ENCODE measurements at regions not wholly inside any gene's neighbourhood (a gene's known extent, or its start where the extent isn't known, plus 50 kb on each side); places are given as distances from the start of the nearest gene placed in this dataset.

DNA sequence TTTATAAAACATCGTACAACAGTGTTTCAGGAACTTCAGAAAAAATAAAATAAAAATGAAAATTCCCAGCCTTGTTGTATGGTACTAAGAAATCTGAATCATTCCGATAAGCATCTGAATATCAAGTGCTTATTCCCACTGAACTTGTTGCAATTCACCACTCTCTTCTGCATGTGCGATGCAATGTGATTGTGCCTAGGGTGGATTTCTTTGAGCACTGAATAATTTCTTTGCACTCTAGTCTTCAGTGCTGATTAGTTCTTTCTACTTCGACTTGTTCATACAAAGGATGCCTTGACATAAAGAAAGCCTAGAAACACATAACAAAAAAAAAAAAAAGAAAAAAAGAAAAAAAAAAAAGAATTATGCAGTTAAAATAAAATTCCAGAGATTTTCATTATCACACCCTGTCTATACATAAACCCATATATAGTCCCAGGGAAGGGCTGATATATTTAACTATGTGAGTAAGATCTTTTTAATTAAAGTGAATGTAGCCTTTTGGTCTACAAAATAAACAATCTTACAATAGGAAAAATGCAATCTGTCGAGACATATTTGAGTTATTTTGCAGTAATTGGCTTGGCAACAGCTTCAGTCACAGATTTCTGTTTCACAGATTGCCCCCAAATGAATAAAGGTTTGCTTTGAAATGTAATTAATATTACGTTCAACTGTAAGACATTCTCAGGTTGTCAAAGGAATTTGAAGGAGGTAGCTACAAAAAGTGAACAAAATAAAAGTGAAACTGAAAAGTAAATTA is 1118.9 kb upstream of the CELF2 start:
- CTCF ChIA-PET = no interaction called here

DNA sequence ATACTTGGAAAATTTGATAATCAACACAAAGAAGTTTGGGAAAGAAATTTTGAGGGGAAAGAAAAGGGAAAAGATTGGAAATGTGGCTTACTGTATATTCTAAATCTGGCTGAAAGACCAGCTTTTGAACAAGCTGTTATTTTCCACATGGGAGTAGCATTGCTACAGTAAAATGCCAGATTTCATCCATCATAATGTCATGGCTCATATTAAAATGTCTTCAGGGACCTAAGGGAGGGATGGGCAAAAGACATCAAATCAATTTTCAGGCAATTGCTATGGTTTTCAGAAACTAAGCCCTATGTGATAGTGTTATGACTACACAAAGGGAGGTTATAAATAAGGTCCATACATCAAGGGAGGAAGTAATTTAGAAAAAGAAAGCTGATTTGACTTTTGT is 1116.9 kb upstream of the CELF2 start:
- Histone ChIP-seq H3K27me3 (ENCODE audit: control insufficient read depth in 2 of 2, insufficient read depth in 2 of 2, low read length in 2 of 2) (no peaks in the 10 kb centered on the region), H3K9me1 (replicated peaks; ENCODE audit: control insufficient read depth, extremely low read depth, insufficient read depth, low read length) (no peaks in the 10 kb centered on the region), H4K20me1 (replicated peaks; ENCODE audit: control insufficient read depth, extremely low read depth, insufficient read depth, low read length) (no peaks in the 10 kb centered on the region), H3K4me3 (replicated peaks in 1 of 3; ENCODE audit: insufficient read depth in 1 of 3, low read depth in 1 of 3, low read length in 3 of 3) (no peak overlapping the region), H3K4me2 (ENCODE audit: insufficient read depth, low read length) (no peak overlapping the region), H3K36me3 (ENCODE audit: control insufficient read depth in 2 of 2, extremely low read depth in 1 of 2, insufficient read depth in 2 of 2, low read length in 2 of 2) (no peaks in the 10 kb centered on the region), H3K79me2 (ENCODE audit: control insufficient read depth, insufficient read depth, low read length) (no peaks in the 10 kb centered on the region), H3K27ac (ENCODE audit: insufficient read depth, low read depth, low read length) (no peak overlapping the region), H3K9ac (replicated peaks; ENCODE audit: extremely low read depth, insufficient read depth, low read length) (no peak overlapping the region), H3K4me1 (ENCODE audit: control insufficient read depth, extremely low read depth, insufficient read depth, low read length) (no peaks in the 10 kb centered on the region), H3K9me3 (replicated peaks; ENCODE audit: control insufficient read depth, insufficient read depth, low read length) (no peaks in the 10 kb centered on the region), H2AFZ (ENCODE audit: low read depth, low read length) (no peak overlapping the region)
- DNase-seq (ENCODE audit: low read depth, low spot score) (no peak), FAIRE-seq (no peak)
- no peak for TF ChIP-seq EZH2 (IDR thresholded peaks at IDR 0.05; ENCODE audit: borderline replicate concordance, low read depth, low read length, severe bottlenecking)
- no peak for TF ChIP-seq FOS (IDR thresholded peaks at IDR 0.05; ENCODE audit: borderline replicate concordance, insufficient read depth, low read length)
- no peak for TF ChIP-seq MYC (IDR thresholded peaks at IDR 0.05; ENCODE audit: low read depth, low read length)
- no peak for TF ChIP-seq GATA2 (IDR thresholded peaks at IDR 0.05; ENCODE audit: insufficient read depth, insufficient read length, low read depth, low read length)
- TF ChIP-seq, protein P1, sequence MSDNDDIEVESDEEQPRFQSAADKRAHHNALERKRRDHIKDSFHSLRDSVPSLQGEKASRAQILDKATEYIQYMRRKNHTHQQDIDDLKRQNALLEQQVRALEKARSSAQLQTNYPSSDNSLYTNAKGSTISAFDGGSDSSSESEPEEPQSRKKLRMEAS (IDR thresholded peaks at IDR 0.05; ENCODE audit: insufficient read depth, insufficient read length) = no peak
- TF ChIP-seq POLR2A (IDR thresholded peaks at IDR 0.05; ENCODE audit: low read depth, low read length) = no peak
- TF ChIP-seq, protein P2, sequence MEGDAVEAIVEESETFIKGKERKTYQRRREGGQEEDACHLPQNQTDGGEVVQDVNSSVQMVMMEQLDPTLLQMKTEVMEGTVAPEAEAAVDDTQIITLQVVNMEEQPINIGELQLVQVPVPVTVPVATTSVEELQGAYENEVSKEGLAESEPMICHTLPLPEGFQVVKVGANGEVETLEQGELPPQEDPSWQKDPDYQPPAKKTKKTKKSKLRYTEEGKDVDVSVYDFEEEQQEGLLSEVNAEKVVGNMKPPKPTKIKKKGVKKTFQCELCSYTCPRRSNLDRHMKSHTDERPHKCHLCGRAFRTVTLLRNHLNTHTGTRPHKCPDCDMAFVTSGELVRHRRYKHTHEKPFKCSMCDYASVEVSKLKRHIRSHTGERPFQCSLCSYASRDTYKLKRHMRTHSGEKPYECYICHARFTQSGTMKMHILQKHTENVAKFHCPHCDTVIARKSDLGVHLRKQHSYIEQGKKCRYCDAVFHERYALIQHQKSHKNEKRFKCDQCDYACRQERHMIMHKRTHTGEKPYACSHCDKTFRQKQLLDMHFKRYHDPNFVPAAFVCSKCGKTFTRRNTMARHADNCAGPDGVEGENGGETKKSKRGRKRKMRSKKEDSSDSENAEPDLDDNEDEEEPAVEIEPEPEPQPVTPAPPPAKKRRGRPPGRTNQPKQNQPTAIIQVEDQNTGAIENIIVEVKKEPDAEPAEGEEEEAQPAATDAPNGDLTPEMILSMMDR (IDR thresholded peaks at IDR 0.05; ENCODE audit: extremely low read depth in 1 of 2, insufficient read depth in 1 of 2, low read depth in 1 of 2, low read length in 2 of 2) = no peak
- no peak for TF ChIP-seq JUN (IDR thresholded peaks at IDR 0.05; ENCODE audit: borderline replicate concordance, insufficient read depth, insufficient read length, low read depth)
- no peak for TF ChIP-seq POLR2AphosphoS5 (IDR thresholded peaks at IDR 0.05; ENCODE audit: insufficient read depth, low read depth, low read length)
- no TSS peak for BruUV-seq (replicated peaks)
- intact Hi-C loops (cut with micrococcal nuclease) (no loop called here), dilution Hi-C loops (cut with MboI; ENCODE audit: extremely low pct_ligation_motif_present, low sequenced_read_pairs) (no loop called here)
- ChIA-PET POLR2A (no interaction called here), CTCF (no interaction called here)

More for the DNA sequence above, 1118.9 kb upstream of the CELF2 start:
- H3K4me2 ChIP-seq (ENCODE audit: insufficient read depth, low read length) = no peak overlapping the region
- H3K4me3 ChIP-seq (replicated peaks in 1 of 3; ENCODE audit: insufficient read depth in 1 of 3, low read depth in 1 of 3, low read length in 3 of 3) = no peak overlapping the region
- FAIRE-seq (no peak), DNase-seq (ENCODE audit: low read depth, low spot score) (no peak)
- H3K36me3 ChIP-seq (ENCODE audit: control insufficient read depth in 2 of 2, extremely low read depth in 1 of 2, insufficient read depth in 2 of 2, low read length in 2 of 2) = no peaks in the 10 kb centered on the region
- H3K9me3 ChIP-seq (replicated peaks; ENCODE audit: control insufficient read depth, insufficient read depth, low read length) = no peaks in the 10 kb centered on the region
- POLR2A ChIA-PET = no interaction called here
- dilution Hi-C loops (cut with MboI; ENCODE audit: extremely low pct_ligation_motif_present, low sequenced_read_pairs) = no loop called here
- H3K9me1 ChIP-seq (replicated peaks; ENCODE audit: control insufficient read depth, extremely low read depth, insufficient read depth, low read length) = no peaks in the 10 kb centered on the region
- no peaks in the 10 kb centered on the region for H3K79me2 ChIP-seq (ENCODE audit: control insufficient read depth, insufficient read depth, low read length)
- no peak overlapping the region for H3K9ac ChIP-seq (replicated peaks; ENCODE audit: extremely low read depth, insufficient read depth, low read length)
- H3K4me1 ChIP-seq (ENCODE audit: control insufficient read depth, extremely low read depth, insufficient read depth, low read length) = no peaks in the 10 kb centered on the region
- intact Hi-C loops (cut with micrococcal nuclease) = no loop called here
- H3K27ac ChIP-seq (ENCODE audit: insufficient read depth, low read depth, low read length) = no peak overlapping the region
- H3K27me3 ChIP-seq (ENCODE audit: control insufficient read depth in 2 of 2, insufficient read depth in 2 of 2, low read length in 2 of 2) = no peaks in the 10 kb centered on the region
- no peak overlapping the region for H2AFZ ChIP-seq (ENCODE audit: low read depth, low read length)
- no TSS peak for BruUV-seq (replicated peaks)
- TF ChIP-seq POLR2AphosphoS5 (IDR thresholded peaks at IDR 0.05; ENCODE audit: insufficient read depth, low read depth, low read length) = no peak
- no peak for TF ChIP-seq MYC (IDR thresholded peaks at IDR 0.05; ENCODE audit: low read depth, low read length)
- no peak for TF ChIP-seq POLR2A (IDR thresholded peaks at IDR 0.05; ENCODE audit: low read depth, low read length)
- TF ChIP-seq FOS (IDR thresholded peaks at IDR 0.05; ENCODE audit: borderline replicate concordance, insufficient read depth, low read length) = no peak
- H4K20me1 ChIP-seq (replicated peaks; ENCODE audit: control insufficient read depth, extremely low read depth, insufficient read depth, low read length) = no peaks in the 10 kb centered on the region

Data from endothelial cell of umbilical vein (primary cell).